GM12878 (cell line): ENCODE measurements at regions not wholly inside any gene's neighbourhood (a gene's known extent, or its start where the extent isn't known, plus 50 kb on each side); places are given as distances from the start of the nearest gene placed in this dataset.

Source experiments
- ATAC-seq: fragments of 200-7000 bp; cut with Tn5 transposase; 3 replicates; pipeline ENCODE4 v1.9.1; 2020; ENCODE audit warnings: mild to moderate bottlenecking, moderate library complexity
- BruUV-seq: library from RNA; stranded (reverse); fragments of 400-500 nt; replicated peaks from 2 replicates; lab custom pipeline; 2021; lab: Mats Ljungman, UMichigan
- CTCF ChIA-PET: fragments of 300-600 bp; sonication (Branson Sonifier 250); formaldehyde crosslinking; extraction: SDS; loops from one replicate; lab custom pipeline; 2021; ENCODE audit warnings: inconsistent platforms; lab: Yijun Ruan, JAX
- POLR2A ChIA-PET: fragments of 350-600 bp; formaldehyde crosslinking; extraction: SDS; loops from one replicate; lab custom pipeline; 2021; ENCODE audit warnings: inconsistent platforms; lab: Charles Lee
- RAD21 ChIA-PET: fragments of 300-600 bp; sonication (Branson Sonifier 250); formaldehyde crosslinking; loops from one replicate; lab custom pipeline; 2023; ENCODE audit warnings: antibody characterized with exemption; ENCODE audit not compliant: unreplicated experiment; lab: Charles Lee
- SMC1A ChIA-PET: fragments of 300-600 bp; sonication (Branson Sonifier 250); formaldehyde crosslinking; loops from one replicate; lab custom pipeline; 2023; ENCODE audit not compliant: unreplicated experiment, uncharacterized antibody; lab: Charles Lee
- DNase-seq: peaks from one replicate; pipeline ENCODE4 v3.0.0-alpha.2; 2011; ENCODE audit warnings: low read depth, low spot score
- FAIRE-seq: peaks from 3 replicates; lab custom pipeline; 2011; peaks lifted over from hg19 to GRCh38; lab: Jason Lieb, UNC
- H2AFZ ChIP-seq: 2 replicates; pipeline ENCODE4 v1.6.0; 2011; ENCODE audit warnings: low read depth, low read length, control low read depth; ENCODE audit not compliant: control insufficient read depth
- H3K27ac ChIP-seq: 2 replicates; pipeline ENCODE4 v1.5.1; 2011; ENCODE audit warnings: control low read depth; ENCODE audit not compliant: control insufficient read depth, insufficient read depth
- H3K27me3 ChIP-seq, 2 experiments: replicated peaks in 1 of 2; 2 replicates each; pipeline versions ENCODE4 v1.6.0 to v1.6.1; 2011; ENCODE audit warnings: low read length in 1 of 2; ENCODE audit not compliant: control insufficient read depth in 2 of 2, insufficient read depth in 2 of 2
- H3K36me3 ChIP-seq, 2 experiments: 2 replicates each; pipeline ENCODE4 v1.5.1; 2011; ENCODE audit warnings: low read length in 1 of 2; ENCODE audit not compliant: control insufficient read depth in 2 of 2, insufficient read depth in 2 of 2
- H3K4me1 ChIP-seq: 2 replicates; pipeline ENCODE4 v1.6.1; 2011; ENCODE audit warnings: mild to moderate bottlenecking, low read length, moderate library complexity, mixed read lengths; ENCODE audit not compliant: control insufficient read depth, insufficient read depth
- H3K4me2 ChIP-seq: 2 replicates; pipeline ENCODE4 v1.6.0; 2011; ENCODE audit warnings: control low read depth; ENCODE audit not compliant: control insufficient read depth, insufficient read depth
- H3K4me3 ChIP-seq: fragments of 200-600 bp; sonication (generic); 2 replicates; pipeline ENCODE4 v1.5.1; 2016
- H3K79me2 ChIP-seq: 2 replicates; pipeline ENCODE4 v1.6.0; 2011; ENCODE audit warnings: low read length; ENCODE audit not compliant: control insufficient read depth, insufficient read depth
- H3K9ac ChIP-seq: 2 replicates; pipeline ENCODE4 v1.8.0; 2011; ENCODE audit warnings: low read length, control low read depth, mixed read lengths; ENCODE audit not compliant: control insufficient read depth, insufficient read depth
- H3K9me3 ChIP-seq: replicated peaks from 3 replicates; pipeline ENCODE4 v1.5.1; 2011; ENCODE audit warnings: mild to moderate bottlenecking, low read length; ENCODE audit not compliant: control insufficient read depth, insufficient read depth
- H4K20me1 ChIP-seq: 2 replicates; pipeline ENCODE4 v1.6.0; 2011; ENCODE audit not compliant: control insufficient read depth, insufficient read depth
- BCL11A ChIP-seq: IDR thresholded peaks from 2 replicates; pipeline ENCODE4 v1.6.1; 2011; ENCODE audit warnings: low read depth, low read length
- CEBPZ ChIP-seq: fragments of 150-350 bp; IDR thresholded peaks from 2 replicates; pipeline ENCODE4 v1.6.1; 2016; ENCODE audit warnings: low read depth, low read length
- E2F4 ChIP-seq: IDR thresholded peaks from 2 replicates; pipeline ENCODE4 v1.6.1; 2012; ENCODE audit warnings: low read depth, low read length, improper control_type of control experiment
- HDGF ChIP-seq: fragments of 450-650 bp; IDR thresholded peaks from 2 replicates; pipeline ENCODE4 v1.6.1; 2016; ENCODE audit warnings: antibody characterized with exemption
- MXI1 ChIP-seq: fragments of 150-350 bp; IDR thresholded peaks from 2 replicates; pipeline ENCODE4 v1.6.1; 2011; ENCODE audit warnings: low read depth, mild to moderate bottlenecking, inconsistent platforms, low read length, improper control_type of control experiment
- NR2C1 ChIP-seq: fragments of 450-650 bp; IDR thresholded peaks from 2 replicates; pipeline ENCODE4 v1.6.1; 2017; ENCODE audit warnings: antibody characterized with exemption, mild to moderate bottlenecking, moderate library complexity
- NR2F1 ChIP-seq: fragments of 450-650 bp; conservative IDR thresholded peaks from 2 replicates; pipeline ENCODE4 v1.6.1; 2017; ENCODE audit warnings: mild to moderate bottlenecking
- PAX5 ChIP-seq: IDR thresholded peaks from 2 replicates; pipeline ENCODE4 v1.6.1; 2011; ENCODE audit warnings: low read depth, low read length, borderline replicate concordance
- SMAD1 ChIP-seq: fragments of 450-650 bp; IDR thresholded peaks from 2 replicates; pipeline ENCODE4 v1.6.1; 2018; ENCODE audit warnings: mild to moderate bottlenecking, low read depth; ENCODE audit not compliant: partially characterized antibody
- YY1 ChIP-seq: IDR thresholded peaks from 2 replicates; pipeline ENCODE4 v1.6.1; 2011; ENCODE audit warnings: low read depth, mild to moderate bottlenecking, low read length
- WGBS: methylation state at CpG from one replicate; pipeline ENCODE4 v1.1.6; 2016; ENCODE audit warnings: low lambda C conversion rate; ENCODE audit not compliant: insufficient replicate concordance, insufficient coverage; ENCODE audit errors: missing lambda C conversion rate; 5-methylcytosine and 5-hydroxymethylcytosine counted together
- in situ Hi-C: fragments of 300-500 bp; cut with MboI; formaldehyde crosslinking; loops from 9 replicates; pipeline ENCODE4 v1.14.3; 2018; ENCODE audit warnings: mixed read lengths
- intact Hi-C: fragments of 100-400 bp; cut with micrococcal nuclease; formaldehyde crosslinking; loops from one replicate; pipeline ENCODE4 v1.14.2; 2022; ENCODE audit not compliant: unreplicated experiment

DNA sequence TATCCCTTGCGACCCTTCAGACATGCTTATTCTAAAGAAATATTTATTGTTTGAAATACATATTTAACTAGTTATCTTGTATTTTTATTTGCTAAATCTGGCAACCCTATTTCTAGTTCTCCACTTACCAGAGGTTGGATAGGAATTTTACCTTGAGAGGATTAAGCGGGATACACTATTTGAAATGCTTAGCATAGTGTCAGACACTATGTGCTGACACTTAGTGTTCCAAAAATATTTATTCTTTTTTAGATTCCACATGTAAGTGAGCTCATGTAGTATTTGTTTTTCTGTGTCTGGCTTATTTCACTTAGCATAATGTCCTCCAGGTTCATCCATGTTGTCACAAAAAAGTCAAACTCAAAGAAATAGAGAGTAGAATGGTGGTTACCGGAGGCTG is 78.7 kb downstream of the NTMT2 start (continued):
- TF ChIP-seq NR2F1 (no peak), MXI1 (no peak)

DNA sequence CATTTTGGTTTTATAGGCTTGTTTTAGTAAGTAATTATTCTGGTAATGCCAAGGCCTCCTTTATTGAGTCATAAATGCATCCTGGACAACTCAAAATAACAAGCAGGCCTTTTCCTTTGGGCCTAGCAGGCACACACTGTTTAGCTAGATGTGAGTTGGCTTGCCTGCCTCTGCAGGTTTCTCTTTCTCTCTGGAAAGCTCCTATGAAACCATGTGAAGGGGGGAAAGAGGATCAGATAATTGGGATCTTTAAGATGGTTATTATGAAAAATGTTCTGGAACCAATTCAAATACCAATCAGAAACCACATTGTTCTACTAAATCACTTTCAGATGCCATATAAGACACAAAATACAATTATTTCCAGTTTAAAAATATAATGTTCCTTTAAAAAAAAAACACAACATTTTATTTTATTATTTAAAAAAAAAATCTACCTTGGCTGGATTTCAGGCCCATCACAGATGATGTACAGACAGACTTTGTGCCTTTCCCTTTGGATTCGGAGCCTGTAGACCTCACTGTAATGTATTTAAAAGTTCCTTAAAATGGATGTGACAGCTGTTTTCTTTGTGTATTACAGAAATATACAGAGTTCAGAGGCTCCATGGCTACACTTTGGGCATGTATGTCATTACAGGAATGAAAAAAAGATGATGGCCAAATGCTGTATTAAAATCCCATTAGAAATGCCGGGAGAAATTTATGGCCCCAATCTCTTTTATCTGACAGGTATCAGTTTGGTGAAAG is 80.2 kb downstream of the NTMT2 start:
- ChIA-PET POLR2A (no interaction called here), SMC1A (no interaction called here), CTCF (interaction anchor here (0.6 to 1.3 kb wide), 2 partner anchors 14 to 151 kb away, joined by 3 read pairs; partner anchors contain the start of gene KIFAP3), RAD21 (interaction anchor here (0.6 kb wide), 1 partner anchor 305 kb away, joined by 3 read pairs; no protein-coding TSS in a partner anchor)
- H3K27ac ChIP-seq: no peak overlapping the region
- H3K79me2 ChIP-seq: no peaks in the 10 kb centered on the region
- in situ Hi-C loops (no loop called here), intact Hi-C loops (loop anchor here (10.0 kb wide), 1 partner anchor 309 kb away; the partner anchor contains the start of gene GORAB)
- no peaks in the 10 kb centered on the region for H3K4me1 ChIP-seq
- no peak overlapping the region for H3K9ac ChIP-seq
- no peak overlapping the region for H3K4me3 ChIP-seq
- DNase-seq (no peak), ATAC-seq (no peak), FAIRE-seq (no peak)
- BruUV-seq: no TSS peak
- H3K9me3 ChIP-seq: no peaks in the 10 kb centered on the region
- H4K20me1 ChIP-seq: no peaks in the 10 kb centered on the region
- 93% methylated on average over 2 of the region's 2 CpGs for WGBS
- no peaks in the 10 kb centered on the region for H3K36me3 ChIP-seq
- H3K27me3 ChIP-seq: no peaks in the 10 kb centered on the region
- no peak overlapping the region for H2AFZ ChIP-seq
- TF ChIP-seq SMAD1: no peak
- no peak for TF ChIP-seq E2F4
- TF ChIP-seq HDGF: no peak
- no peak for TF ChIP-seq PAX5
- TF ChIP-seq NR2C1: no peak
- TF ChIP-seq CEBPZ: no peak
- TF ChIP-seq BCL11A: no peak
- TF ChIP-seq YY1: no peak
- H3K4me2 ChIP-seq: no peak overlapping the region
